ENCODE measurements at regions not wholly inside any gene's neighbourhood (a gene's known extent, or its start where the extent isn't known, plus 50 kb on each side); places are given as distances from the start of the nearest gene placed in this dataset.

DNA sequence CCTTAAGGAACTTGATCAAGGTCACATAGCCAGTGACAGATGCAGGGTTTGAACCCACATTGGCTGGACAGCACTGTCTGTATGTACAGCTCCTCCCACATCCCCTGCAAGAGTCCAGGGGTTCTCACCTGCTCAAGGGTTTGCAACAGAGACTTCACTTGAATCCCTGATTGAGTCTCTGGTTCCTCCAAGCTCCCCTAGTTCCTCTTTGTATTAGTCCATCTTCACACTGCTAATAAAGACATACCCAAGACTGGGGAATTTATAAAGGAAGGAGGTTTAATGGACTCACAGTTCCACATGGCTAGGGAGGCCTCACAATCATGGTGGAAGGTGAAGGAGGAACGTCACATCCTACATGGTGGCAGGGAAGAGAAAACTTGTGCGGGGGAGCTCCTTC, 72.8 kb upstream of the CLDN10 start:
- TF ChIP-seq, protein P1, sequence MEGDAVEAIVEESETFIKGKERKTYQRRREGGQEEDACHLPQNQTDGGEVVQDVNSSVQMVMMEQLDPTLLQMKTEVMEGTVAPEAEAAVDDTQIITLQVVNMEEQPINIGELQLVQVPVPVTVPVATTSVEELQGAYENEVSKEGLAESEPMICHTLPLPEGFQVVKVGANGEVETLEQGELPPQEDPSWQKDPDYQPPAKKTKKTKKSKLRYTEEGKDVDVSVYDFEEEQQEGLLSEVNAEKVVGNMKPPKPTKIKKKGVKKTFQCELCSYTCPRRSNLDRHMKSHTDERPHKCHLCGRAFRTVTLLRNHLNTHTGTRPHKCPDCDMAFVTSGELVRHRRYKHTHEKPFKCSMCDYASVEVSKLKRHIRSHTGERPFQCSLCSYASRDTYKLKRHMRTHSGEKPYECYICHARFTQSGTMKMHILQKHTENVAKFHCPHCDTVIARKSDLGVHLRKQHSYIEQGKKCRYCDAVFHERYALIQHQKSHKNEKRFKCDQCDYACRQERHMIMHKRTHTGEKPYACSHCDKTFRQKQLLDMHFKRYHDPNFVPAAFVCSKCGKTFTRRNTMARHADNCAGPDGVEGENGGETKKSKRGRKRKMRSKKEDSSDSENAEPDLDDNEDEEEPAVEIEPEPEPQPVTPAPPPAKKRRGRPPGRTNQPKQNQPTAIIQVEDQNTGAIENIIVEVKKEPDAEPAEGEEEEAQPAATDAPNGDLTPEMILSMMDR (IDR thresholded peaks at IDR 0.05; ENCODE audit: low read depth, low read length) = no peak
- no peak overlapping the region for H3K4me3 ChIP-seq (ENCODE audit: low read depth, low read length)

DNA sequence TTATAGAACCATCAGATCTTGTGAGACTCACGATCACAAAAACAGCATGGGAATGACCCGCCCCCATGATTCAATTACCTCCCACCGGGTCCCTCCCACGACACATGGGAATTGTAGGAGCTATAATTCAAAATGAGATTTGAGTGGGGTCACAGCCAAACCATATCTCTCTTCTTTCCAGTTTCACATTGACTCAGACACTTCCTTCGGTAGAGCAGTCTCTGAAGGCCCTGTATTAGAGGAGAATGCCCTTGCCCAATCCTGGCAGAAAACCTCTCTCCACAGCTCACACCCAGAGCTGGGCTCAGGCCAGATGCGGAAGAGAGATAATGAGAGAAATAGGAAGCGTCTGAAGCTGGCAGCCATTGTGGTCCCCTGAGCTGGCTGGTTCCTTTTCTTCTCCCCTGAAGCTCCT, 72.4 kb upstream of the CLDN10 start:
- TF ChIP-seq, protein P1 (IDR thresholded peaks at IDR 0.05; ENCODE audit: low read depth, low read length) = no peak
- H3K4me3 ChIP-seq (ENCODE audit: low read depth, low read length) = no peak overlapping the region

DNA sequence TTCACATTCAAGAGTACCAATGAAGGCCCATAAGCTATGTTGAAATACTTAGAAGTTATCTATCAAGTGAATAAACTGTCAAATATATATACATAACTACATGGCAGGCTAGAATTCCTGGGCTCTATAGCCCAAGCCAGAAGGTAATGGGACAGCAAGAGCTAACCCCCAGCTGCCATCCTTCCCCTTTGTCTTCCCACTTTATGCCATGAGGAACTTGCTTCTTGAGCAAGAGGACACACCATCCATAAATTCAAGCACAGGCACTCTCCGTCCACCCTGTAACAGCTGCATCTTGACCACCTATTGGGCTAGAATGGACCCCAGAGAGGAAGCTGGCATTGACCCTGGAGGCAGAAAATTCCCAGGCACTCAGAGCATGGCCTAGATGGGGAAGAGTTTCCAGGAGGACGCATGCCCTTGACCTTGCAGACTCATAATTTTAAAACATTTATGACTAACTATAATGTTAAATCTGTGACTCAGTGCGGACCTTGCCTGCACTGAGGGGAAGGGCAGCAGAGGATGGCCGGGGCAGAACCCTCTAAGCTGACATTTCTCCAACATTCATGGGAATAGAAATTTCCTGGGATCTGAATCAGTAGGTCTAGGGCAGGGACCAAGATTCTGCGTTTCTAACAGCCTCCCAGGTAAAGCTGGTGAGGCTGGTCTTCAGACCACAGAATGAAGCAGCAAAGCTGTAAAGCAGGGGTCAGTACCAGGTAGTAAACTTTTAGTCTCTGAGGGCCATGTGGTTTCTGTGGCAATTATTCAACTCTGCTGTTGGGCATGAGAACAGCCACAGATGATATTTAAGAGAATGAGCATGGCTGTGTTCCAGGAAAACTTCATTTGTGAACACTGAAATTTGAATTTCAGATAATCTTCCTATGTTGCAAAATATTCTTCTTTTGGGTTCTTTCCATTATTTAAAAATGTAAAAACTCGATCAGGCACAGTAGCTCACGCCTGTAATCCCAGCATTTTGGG, 71.4 kb upstream of the CLDN10 start:
- no peak overlapping the region for H3K4me3 ChIP-seq (ENCODE audit: low read depth, low read length)
- TF ChIP-seq, protein P1 (IDR thresholded peaks at IDR 0.05; ENCODE audit: low read depth, low read length) = no peak

DNA sequence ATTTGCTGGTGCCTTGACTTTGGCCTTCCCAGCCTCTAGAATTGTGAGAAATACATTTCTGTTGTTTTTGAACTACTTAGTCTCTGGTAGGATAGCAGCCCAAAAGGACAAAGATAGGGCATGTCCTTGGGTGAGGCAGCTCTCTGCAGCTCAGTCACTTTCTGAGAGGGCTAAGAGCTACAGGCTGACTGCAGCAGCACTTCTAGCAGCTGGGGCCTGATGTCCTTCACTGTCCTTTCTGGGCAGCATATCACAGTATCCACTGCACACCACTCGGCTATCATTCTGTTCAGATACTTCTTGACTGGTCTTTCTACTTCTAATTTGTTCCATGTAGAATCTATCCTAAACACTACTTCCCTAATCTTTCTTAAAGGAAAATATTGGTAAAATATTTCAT, 68.5 kb upstream of the CLDN10 start:
- H3K4me3 ChIP-seq (ENCODE audit: low read depth, low read length) = no peak overlapping the region
- TF ChIP-seq, protein P1 (IDR thresholded peaks at IDR 0.05; ENCODE audit: low read depth, low read length) = no peak

DNA sequence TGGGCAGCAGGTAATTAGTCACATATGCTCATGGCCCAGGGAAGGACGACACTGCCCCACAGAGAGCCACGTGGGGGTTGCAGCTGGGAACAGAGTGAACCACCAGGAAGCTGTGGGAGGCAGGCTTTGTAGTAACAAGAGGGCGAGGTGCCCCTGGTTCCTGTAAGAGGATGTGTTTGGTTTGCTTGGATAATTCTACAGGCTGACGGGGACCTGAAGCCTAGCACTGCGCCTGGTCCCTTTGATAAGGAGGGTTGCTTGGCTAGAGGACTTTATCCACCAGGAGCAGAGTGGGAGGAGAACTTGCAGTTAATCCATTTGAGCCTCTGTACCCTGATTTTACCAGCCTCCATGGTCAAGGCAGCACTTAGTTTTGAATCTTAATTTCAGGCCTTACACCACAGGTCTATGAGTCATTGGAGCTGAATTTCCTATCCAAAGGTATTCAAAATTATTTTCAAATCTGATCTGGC, 67.4 kb upstream of the CLDN10 start:
- no peak overlapping the region for H3K4me3 ChIP-seq (ENCODE audit: low read depth, low read length)
- TF ChIP-seq, protein P1 (IDR thresholded peaks at IDR 0.05; ENCODE audit: low read depth, low read length) = no peak

DNA sequence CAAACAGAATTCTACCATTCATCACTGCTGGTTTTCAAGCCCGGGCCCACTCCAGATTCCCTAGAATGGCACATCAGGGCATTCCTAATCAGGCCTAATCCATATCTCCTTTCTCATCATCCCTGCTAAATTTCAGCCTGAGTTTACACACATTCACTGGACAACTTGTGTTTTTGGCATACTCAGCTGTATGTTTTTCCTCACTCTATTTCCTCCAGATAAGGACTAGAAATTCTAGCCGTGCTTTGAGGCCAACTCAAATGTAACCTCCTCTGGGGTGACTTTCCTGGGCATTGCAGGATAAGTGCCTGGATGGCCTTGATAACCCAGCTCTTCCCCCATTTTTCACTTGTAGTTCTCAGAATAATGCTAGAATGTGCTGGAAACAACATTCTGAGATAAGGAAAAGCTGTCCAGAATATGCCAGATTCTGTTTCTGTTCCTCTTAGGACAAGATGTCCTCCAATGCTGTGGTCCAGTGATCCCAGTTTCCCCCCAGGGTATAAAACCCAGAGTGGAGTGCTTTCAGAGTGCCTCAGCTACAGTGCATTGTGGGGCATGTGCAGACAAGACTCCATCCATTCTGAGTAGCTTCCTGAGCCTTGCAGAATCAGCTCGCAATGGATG, 66.9 kb upstream of the CLDN10 start:
- TF ChIP-seq, protein P1 (IDR thresholded peaks at IDR 0.05; ENCODE audit: low read depth, low read length) = no peak

More for the DNA sequence above, 66.9 kb upstream of the CLDN10 start:
- H3K4me3 ChIP-seq (ENCODE audit: low read depth, low read length) = no peak overlapping the region
